Ovary (tissue), 3 donors: ENCODE measurements at regions not wholly inside any gene's neighbourhood (a gene's known extent, or its start where the extent isn't known, plus 50 kb on each side); places are given as distances from the start of the nearest gene placed in this dataset.

Experiments used
- EP300 ChIP-seq: sonication (generic); formaldehyde crosslinking; IDR thresholded peaks from one replicate; pipeline ENCODE4 v1.6.1; 2017; ENCODE audit warnings: antibody characterized with exemption
- POLR2A ChIP-seq: fragments of 450-650 bp; IDR thresholded peaks from one replicate; pipeline ENCODE4 v1.6.1; 2017; ENCODE audit warnings: antibody characterized with exemption, mild to moderate bottlenecking, moderate library complexity
- TF ChIP-seq, protein P1 (sequence below), 3 donors: fragments of 450-650 bp in 2 of 3; fragments of 200-600 bp in 1 of 3; IDR thresholded peaks; one replicate each; pipeline versions ENCODE4 v1.5.1 to v1.8.0; 2016 to 2022; ENCODE audit warnings: antibody characterized with exemption in 3 of 3, mild to moderate bottlenecking in 1 of 3
- donor health status: DM: no; HTN: no; CAD: no.

DNA sequence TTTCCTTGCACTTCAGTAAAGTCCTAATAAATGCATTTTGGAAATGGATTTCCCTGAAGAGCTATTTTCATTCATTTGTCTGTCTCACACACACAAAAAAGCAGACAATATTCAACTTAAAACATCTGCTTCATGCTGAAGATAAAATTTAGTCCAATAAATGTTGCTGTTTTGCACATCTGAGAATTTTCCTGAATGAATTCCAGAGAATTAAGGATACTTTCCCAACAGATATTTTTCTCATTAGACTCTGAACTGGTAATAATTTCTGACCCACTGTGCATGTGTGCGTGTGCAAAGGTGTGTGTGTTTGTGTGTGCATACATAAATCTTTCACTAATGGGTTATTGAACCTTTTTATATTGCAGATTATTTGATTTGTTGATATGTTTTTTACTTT is 390.2 kb upstream of the TMEFF2 start:
- no peak for TF ChIP-seq POLR2A
- TF ChIP-seq, protein P1, sequence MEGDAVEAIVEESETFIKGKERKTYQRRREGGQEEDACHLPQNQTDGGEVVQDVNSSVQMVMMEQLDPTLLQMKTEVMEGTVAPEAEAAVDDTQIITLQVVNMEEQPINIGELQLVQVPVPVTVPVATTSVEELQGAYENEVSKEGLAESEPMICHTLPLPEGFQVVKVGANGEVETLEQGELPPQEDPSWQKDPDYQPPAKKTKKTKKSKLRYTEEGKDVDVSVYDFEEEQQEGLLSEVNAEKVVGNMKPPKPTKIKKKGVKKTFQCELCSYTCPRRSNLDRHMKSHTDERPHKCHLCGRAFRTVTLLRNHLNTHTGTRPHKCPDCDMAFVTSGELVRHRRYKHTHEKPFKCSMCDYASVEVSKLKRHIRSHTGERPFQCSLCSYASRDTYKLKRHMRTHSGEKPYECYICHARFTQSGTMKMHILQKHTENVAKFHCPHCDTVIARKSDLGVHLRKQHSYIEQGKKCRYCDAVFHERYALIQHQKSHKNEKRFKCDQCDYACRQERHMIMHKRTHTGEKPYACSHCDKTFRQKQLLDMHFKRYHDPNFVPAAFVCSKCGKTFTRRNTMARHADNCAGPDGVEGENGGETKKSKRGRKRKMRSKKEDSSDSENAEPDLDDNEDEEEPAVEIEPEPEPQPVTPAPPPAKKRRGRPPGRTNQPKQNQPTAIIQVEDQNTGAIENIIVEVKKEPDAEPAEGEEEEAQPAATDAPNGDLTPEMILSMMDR (IDR thresholded peaks at IDR 0.05): no peak
- TF ChIP-seq EP300: no peak
